GM21367 (cell line): ENCODE measurements at regions not wholly inside any gene's neighbourhood (a gene's known extent, or its start where the extent isn't known, plus 50 kb on each side); places are given as distances from the start of the nearest gene placed in this dataset.
"Not testable (repeated sequence)": the region's sequence is repeated elsewhere in the genome, so short reads cannot be mapped to it uniquely, and the experiment has no call there.

Experiments
- ATAC-seq: cut with Tn5 transposase; IDR thresholded peaks from one replicate; pipeline ENCODE4 v1.9.1; 2021; ENCODE audit not compliant: unreplicated experiment

GRCh38 chr6:147958683-147959082 lies 384.0 kb upstream of the SASH1 start:
- no peak for ATAC-seq

- no peak for ATAC-seq
Measured at GRCh38 chr6:147961481-147962141, 381.0 kb upstream of the SASH1 start.

- ATAC-seq: not testable (repeated sequence)
Measured at GRCh38 chr6:147965448-147965847, 377.2 kb upstream of the SASH1 start.

- no peak for ATAC-seq
Measured at GRCh38 chr6:147970970-147971369, 371.7 kb upstream of the SASH1 start.

GRCh38 chr6:147972448-147972847 lies 370.2 kb upstream of the SASH1 start:
- ATAC-seq: no peak

GRCh38 chr6:147973806-147974205 lies 368.8 kb upstream of the SASH1 start:
- no peak for ATAC-seq

- ATAC-seq: no peak
Measured at GRCh38 chr6:147974376-147974775, 368.3 kb upstream of the SASH1 start.

- no peak for ATAC-seq
Measured at GRCh38 chr6:147977851-147978465, 364.7 kb upstream of the SASH1 start.

GRCh38 chr6:147979966-147980365 lies 362.7 kb upstream of the SASH1 start:
- no peak for ATAC-seq

- no peak for ATAC-seq
Measured at GRCh38 chr6:147983581-147984366, 358.9 kb upstream of the SASH1 start.

- ATAC-seq: no peak
Measured at GRCh38 chr6:147986846-147987245, 355.8 kb upstream of the SASH1 start.

GRCh38 chr6:147990159-147990558 lies 352.5 kb upstream of the SASH1 start:
- no peak for ATAC-seq

- no peak for ATAC-seq
Measured at GRCh38 chr6:147991961-147992360, 350.7 kb upstream of the SASH1 start.

GRCh38 chr6:147999001-147999540 lies 343.6 kb upstream of the SASH1 start:
- ATAC-seq: no peak

- ATAC-seq: no peak
Measured at GRCh38 chr6:148001844-148002642, 340.6 kb upstream of the SASH1 start.

- ATAC-seq: no peak
Measured at GRCh38 chr6:148004651-148005050, 338.0 kb upstream of the SASH1 start.

GRCh38 chr6:148005806-148006205 lies 336.8 kb upstream of the SASH1 start:
- ATAC-seq: no peak

- ATAC-seq: not testable (repeated sequence)
Measured at GRCh38 chr6:148010516-148010915, 332.1 kb upstream of the SASH1 start.

GRCh38 chr6:148016013-148016412 lies 326.6 kb upstream of the SASH1 start:
- no peak for ATAC-seq

- no peak for ATAC-seq
Measured at GRCh38 chr6:148021165-148021564, 321.5 kb upstream of the SASH1 start.

GRCh38 chr6:148021699-148022098 lies 320.9 kb upstream of the SASH1 start:
- ATAC-seq: no peak
